IMR-90 (cell line): ENCODE measurements at regions not wholly inside any gene's neighbourhood (a gene's known extent, or its start where the extent isn't known, plus 50 kb on each side); places are given as distances from the start of the nearest gene placed in this dataset.

Experiments
- ATAC-seq: fragments of 200-7000 bp; cut with Tn5 transposase; 2 replicates; pipeline ENCODE4 v1.9.1; 2020; ENCODE audit warnings: low read depth, mild to moderate bottlenecking, moderate library complexity
- BruUV-seq: library from RNA; stranded (reverse); fragments of 400-500 nt; replicated peaks from 2 replicates; lab custom pipeline; 2021; lab: Mats Ljungman, UMichigan
- CTCF ChIA-PET: fragments of 300-600 bp; formaldehyde crosslinking; extraction: SDS; loops from one replicate; lab custom pipeline; 2021; ENCODE audit warnings: antibody characterized with exemption; lab: Yijun Ruan, JAX
- POLR2A ChIA-PET: fragments of 300-600 bp; sonication (Branson Sonifier 250); formaldehyde crosslinking; loops from one replicate; lab custom pipeline; 2022; ENCODE audit warnings: antibody characterized with exemption; ENCODE audit not compliant: unreplicated experiment; lab: Charles Lee
- DNase-seq: peaks from one replicate; pipeline ENCODE4 v3.0.0; 2013
- H2AFZ ChIP-seq: replicated peaks from 2 replicates; pipeline ENCODE3; 2013; ENCODE audit warnings: low read length, mild to moderate bottlenecking; ENCODE audit not compliant: poor library complexity
- H2AK5ac ChIP-seq: 2 replicates; pipeline ENCODE4 v1.6.1; 2013; ENCODE audit warnings: low read depth, low read length, inconsistent platforms
- H2AK9ac ChIP-seq: replicated peaks from 2 replicates; pipeline ENCODE3; 2013; ENCODE audit warnings: mild to moderate bottlenecking, low read depth, low read length, moderate library complexity; ENCODE audit not compliant: poor library complexity
- H2BK120ac ChIP-seq: 2 replicates; pipeline ENCODE4 v1.6.1; 2013; ENCODE audit warnings: low read depth, low read length, inconsistent platforms
- H2BK15ac ChIP-seq: 3 replicates; pipeline ENCODE4 v1.6.1; 2013; ENCODE audit warnings: low read depth, low read length, inconsistent platforms
- H2BK20ac ChIP-seq: 2 replicates; pipeline ENCODE4 v1.6.1; 2013; ENCODE audit warnings: low read depth, mild to moderate bottlenecking, inconsistent platforms, low read length, moderate library complexity
- H2BK5ac ChIP-seq: 2 replicates; pipeline ENCODE4 v1.6.1; 2013; ENCODE audit warnings: mild to moderate bottlenecking, low read depth, low read length, inconsistent platforms; ENCODE audit not compliant: poor library complexity, severe bottlenecking
- H3K14ac ChIP-seq: replicated peaks from 2 replicates; pipeline ENCODE4 v1.6.1; 2013; ENCODE audit warnings: low read depth, low read length, inconsistent platforms
- H3K18ac ChIP-seq: 2 replicates; pipeline ENCODE4 v1.6.1; 2013; ENCODE audit warnings: low read depth, low read length, control low read depth
- H3K23ac ChIP-seq: 2 replicates; pipeline ENCODE4 v1.6.1; 2013; ENCODE audit warnings: low read depth, low read length, inconsistent platforms
- H3K27ac ChIP-seq: 2 replicates; pipeline ENCODE4 v1.5.1; 2013; ENCODE audit warnings: mild to moderate bottlenecking, control low read depth, low read length; ENCODE audit not compliant: insufficient read depth
- H3K27me3 ChIP-seq: 2 replicates; pipeline ENCODE4 v1.6.1; 2013; ENCODE audit warnings: low read length; ENCODE audit not compliant: control insufficient read depth, insufficient read depth
- H3K36me3 ChIP-seq: 2 replicates; pipeline ENCODE4 v1.6.1; 2013; ENCODE audit warnings: low read length, mixed read lengths; ENCODE audit not compliant: control insufficient read depth, insufficient read depth
- H3K4ac ChIP-seq: 2 replicates; pipeline ENCODE4 v1.6.1; 2013; ENCODE audit warnings: low read depth, low read length, inconsistent platforms
- H3K4me1 ChIP-seq: 2 replicates; pipeline ENCODE4 v1.6.1; 2013; ENCODE audit warnings: low read length, mixed read lengths; ENCODE audit not compliant: control insufficient read depth, insufficient read depth
- H3K4me2 ChIP-seq: 2 replicates; pipeline ENCODE4 v1.6.1; 2013; ENCODE audit warnings: low read depth, mild to moderate bottlenecking, control low read depth, low read length, moderate library complexity
- H3K4me3 ChIP-seq: 2 replicates; pipeline ENCODE4 v1.5.1; 2013; ENCODE audit warnings: low read depth, mild to moderate bottlenecking, control low read depth, low read length, moderate library complexity; ENCODE audit not compliant: insufficient read depth
- H3K56ac ChIP-seq: 2 replicates; pipeline ENCODE4 v1.6.1; 2013; ENCODE audit warnings: low read length, inconsistent platforms; ENCODE audit not compliant: insufficient read depth; ENCODE audit errors: extremely low read depth
- H3K79me1 ChIP-seq, 2 experiments: 2 replicates each; pipeline ENCODE4 v1.6.1; 2013; ENCODE audit warnings: low read length in 2 of 2, inconsistent platforms in 1 of 2, low read depth in 1 of 2
- H3K9ac ChIP-seq: 2 replicates; pipeline ENCODE4 v1.6.1; 2013; ENCODE audit warnings: low read depth, low read length, control low read depth
- H3K9me1 ChIP-seq: 2 replicates; pipeline ENCODE4 v1.6.1; 2013; ENCODE audit warnings: low read length, inconsistent platforms; ENCODE audit not compliant: insufficient read depth
- H3K9me3 ChIP-seq: 2 replicates; pipeline ENCODE4 v1.6.1; 2013; ENCODE audit warnings: low read length; ENCODE audit not compliant: control insufficient read depth, insufficient read depth
- H4K20me1 ChIP-seq: 2 replicates; pipeline ENCODE4 v1.6.1; 2013; ENCODE audit warnings: low read length, inconsistent platforms; ENCODE audit not compliant: insufficient read depth
- H4K5ac ChIP-seq: 2 replicates; pipeline ENCODE4 v1.6.1; 2013; ENCODE audit warnings: mild to moderate bottlenecking, low read depth, low read length, control low read depth
- H4K8ac ChIP-seq, 2 experiments: 2 replicates each; pipeline ENCODE4 v1.6.1; 2013; ENCODE audit warnings: low read depth in 2 of 2, low read length in 2 of 2, control low read depth in 1 of 2, inconsistent platforms in 1 of 2
- H4K91ac ChIP-seq: 2 replicates; pipeline ENCODE4 v1.6.1; 2013; ENCODE audit warnings: low read depth, low read length, inconsistent platforms; ENCODE audit not compliant: insufficient read depth
- BHLHE40 ChIP-seq: fragments of 150-350 bp; IDR thresholded peaks from 2 replicates; pipeline ENCODE4 v1.6.1; 2016; ENCODE audit warnings: mild to moderate bottlenecking, low read depth, low read length
- CEBPB ChIP-seq: IDR thresholded peaks from 2 replicates; pipeline ENCODE4 v1.6.1; 2012; ENCODE audit warnings: low read depth, low read length, improper control_type of control experiment
- CHD1 ChIP-seq: IDR thresholded peaks from 2 replicates; pipeline ENCODE4 v1.6.1; 2012; ENCODE audit warnings: low read depth, low read length, improper control_type of control experiment
- CTCF ChIP-seq: conservative IDR thresholded peaks from 2 replicates; pipeline ENCODE4 v1.5.1; 2012; ENCODE audit warnings: mild to moderate bottlenecking, low read depth, low read length, improper control_type of control experiment
- MAFK ChIP-seq: IDR thresholded peaks from 2 replicates; pipeline ENCODE4 v1.6.1; 2012; ENCODE audit warnings: low read depth, low read length, improper control_type of control experiment
- NFE2L2 ChIP-seq: fragments of 150-350 bp; IDR thresholded peaks from 2 replicates; pipeline ENCODE4 v1.6.1; 2016; ENCODE audit warnings: low read depth, mild to moderate bottlenecking, low read length
- POLR2A ChIP-seq: IDR thresholded peaks from 2 replicates; pipeline ENCODE4 v1.6.1; 2012; ENCODE audit warnings: mild to moderate bottlenecking, low read depth, low read length
- RAD21 ChIP-seq: IDR thresholded peaks from 2 replicates; pipeline ENCODE4 v1.6.1; 2012; ENCODE audit warnings: low read length, improper control_type of control experiment
- RFX5 ChIP-seq: IDR thresholded peaks from 2 replicates; pipeline ENCODE4 v1.8.0; 2012; ENCODE audit warnings: low read depth, mild to moderate bottlenecking, low read length, moderate library complexity
- SMC3 ChIP-seq: fragments of 150-350 bp; IDR thresholded peaks from 2 replicates; pipeline ENCODE4 v1.6.1; 2016; ENCODE audit warnings: low read depth, mild to moderate bottlenecking, antibody characterized with exemption, low read length, moderate library complexity
- USF2 ChIP-seq: fragments of 150-350 bp; IDR thresholded peaks from 2 replicates; pipeline ENCODE4 v1.6.1; 2017; ENCODE audit warnings: mild to moderate bottlenecking, antibody characterized with exemption, low read length, low read depth
- WGBS, 2 experiments: methylation state at CpG; one replicate each; pipeline versions ENCODE4 v1.1.5 to v1.1.7; 2013; ENCODE audit warnings: missing lambda C conversion rate in 2 of 2; ENCODE audit not compliant: insufficient read length in 1 of 2; ENCODE audit errors: extremely low coverage in 2 of 2; 5-methylcytosine and 5-hydroxymethylcytosine counted together
- dilution Hi-C: fragments of 300-500 bp; cut with HindIII; formaldehyde crosslinking; loops from one replicate; pipeline ENCODE4 v1.14.3; 2018; ENCODE audit warnings: low sequenced_read_pairs; ENCODE audit not compliant: unreplicated experiment
- in situ Hi-C: fragments of 300-500 bp; cut with MboI; formaldehyde crosslinking; loops from 3 replicates; pipeline ENCODE4 v1.14.3; 2019; ENCODE audit warnings: low sequenced_read_pairs, inconsistent platforms, mixed read lengths
- intact Hi-C: fragments of 100-400 bp; cut with micrococcal nuclease; formaldehyde crosslinking; loops from 2 replicates; pipeline ENCODE4 v1.10.0; 2022

- Histone ChIP-seq H2AFZ (no peak overlapping the region), H2BK20ac (no peak overlapping the region), H3K9me1 (no peaks in the 10 kb centered on the region), H2AK9ac (no peak overlapping the region), H4K91ac (no peak overlapping the region), H3K56ac (no peak overlapping the region), H3K23ac (no peak overlapping the region), H3K18ac (no peak overlapping the region), H3K36me3 (no peaks in the 10 kb centered on the region), H3K4me2 (no peak overlapping the region), H3K4me1 (no peaks in the 10 kb centered on the region), H3K27me3 (peaks cover 1% of the 10 kb centered on the region), H3K79me1 (no peaks in the 10 kb centered on the region), H3K4ac (no peak overlapping the region), H4K5ac (no peak overlapping the region), H2BK15ac (no peak overlapping the region), H2AK5ac (no peak overlapping the region), H4K8ac (no peak overlapping the region), H2BK5ac (no peak overlapping the region), H3K4me3 (no peak overlapping the region), H4K20me1 (no peaks in the 10 kb centered on the region), H2BK120ac (no peak overlapping the region), H3K9me3 (no peaks in the 10 kb centered on the region), H3K9ac (no peak overlapping the region), H3K14ac (no peak overlapping the region), H3K27ac (no peak overlapping the region)
- in situ Hi-C loops = no loop called here
- dilution Hi-C loops = no loop called here
- CTCF ChIA-PET = no interaction called here
- 83% methylated on average over 1 of the region's 2 CpGs; no CpG with 5 or more reads in 1 of the 2 experiments for WGBS, 2 experiments
- ATAC-seq = no peak
- TF ChIP-seq RAD21 = no peak
- no peak for TF ChIP-seq RFX5
- no peak for TF ChIP-seq CEBPB
- TF ChIP-seq MAFK = no peak
- TF ChIP-seq CTCF = no peak
- TF ChIP-seq BHLHE40 = no peak
- no peak for TF ChIP-seq POLR2A
- TF ChIP-seq USF2 = no peak
- no peak for TF ChIP-seq SMC3
- TF ChIP-seq NFE2L2 = no peak
- TF ChIP-seq CHD1 = no peak
- no peak for DNase-seq
- POLR2A ChIA-PET = no interaction called here
- no TSS peak for BruUV-seq
- intact Hi-C loops = no loop called here
Observed at GRCh38 chr6:87887266-87887665, 160.4 kb upstream of the SPACA1 start.
